HG03139 (cell line): ENCODE measurements at regions not wholly inside any gene's neighbourhood (a gene's known extent, or its start where the extent isn't known, plus 50 kb on each side); places are given as distances from the start of the nearest gene placed in this dataset.
"Not testable (repeated sequence)": the region's sequence is repeated elsewhere in the genome, so short reads cannot be mapped to it uniquely, and the experiment has no call there.

Experiments used
- ATAC-seq: cut with Tn5 transposase; IDR thresholded peaks from one replicate; pipeline ENCODE4 v1.9.1; 2021; ENCODE audit not compliant: unreplicated experiment

DNA sequence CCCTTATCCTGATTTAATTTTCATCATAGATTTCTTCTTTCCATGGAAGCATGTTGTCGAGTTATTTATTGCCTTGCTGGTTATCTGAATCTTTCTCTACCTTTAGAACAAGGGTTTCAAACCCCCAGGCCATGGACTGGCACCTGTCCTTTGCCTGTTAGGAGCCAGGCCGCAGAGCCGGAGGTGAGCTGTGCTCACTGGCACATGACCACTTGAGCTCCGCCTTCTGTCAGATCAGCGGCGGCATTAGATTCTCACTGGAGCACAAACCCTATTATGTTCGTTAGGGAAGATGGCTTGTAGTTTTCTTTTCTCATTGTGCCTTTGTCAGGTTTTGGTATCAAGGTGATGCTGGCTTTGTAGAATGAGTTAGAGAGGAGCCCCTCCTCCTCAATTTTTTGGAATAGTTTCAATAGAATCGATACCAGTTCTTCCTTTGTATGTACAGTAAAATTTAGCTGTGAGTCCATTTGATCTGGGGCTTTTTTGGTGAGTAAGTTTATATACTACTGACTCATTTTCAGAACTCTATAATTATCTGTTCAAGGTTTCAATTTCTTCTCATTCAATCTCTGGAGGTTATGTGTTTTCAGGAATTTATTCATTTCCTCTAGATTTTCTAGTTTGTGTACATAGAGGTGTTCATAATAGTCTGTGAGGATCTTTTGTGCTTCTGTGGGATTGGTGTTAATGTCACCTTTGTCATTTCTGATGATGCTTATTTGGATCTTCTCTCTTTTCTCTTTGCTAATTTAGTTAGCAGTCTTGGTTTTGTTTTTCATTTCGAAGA, 668.0 kb upstream of the FAM98A start:
- ATAC-seq, result no peak

DNA sequence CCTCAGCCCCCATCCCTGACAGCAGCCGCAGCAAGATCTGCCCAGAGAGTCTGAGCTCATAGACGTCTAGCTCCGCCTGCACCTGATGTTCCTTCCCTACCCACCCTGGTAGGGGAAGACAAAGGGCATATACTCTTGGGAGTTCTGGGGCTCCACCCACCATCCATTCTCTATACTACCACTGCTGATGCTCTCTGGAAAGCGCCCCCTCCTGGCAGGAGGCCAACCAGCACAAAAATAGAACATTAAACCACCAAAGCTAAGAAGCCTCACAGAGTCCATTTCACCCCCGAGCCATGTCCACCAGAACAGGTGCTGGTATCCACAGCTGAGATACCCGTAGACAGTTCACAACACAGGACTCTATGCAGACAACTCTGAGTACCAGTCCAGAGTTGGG, 662.6 kb upstream of the FAM98A start:
- ATAC-seq, result no peak

DNA sequence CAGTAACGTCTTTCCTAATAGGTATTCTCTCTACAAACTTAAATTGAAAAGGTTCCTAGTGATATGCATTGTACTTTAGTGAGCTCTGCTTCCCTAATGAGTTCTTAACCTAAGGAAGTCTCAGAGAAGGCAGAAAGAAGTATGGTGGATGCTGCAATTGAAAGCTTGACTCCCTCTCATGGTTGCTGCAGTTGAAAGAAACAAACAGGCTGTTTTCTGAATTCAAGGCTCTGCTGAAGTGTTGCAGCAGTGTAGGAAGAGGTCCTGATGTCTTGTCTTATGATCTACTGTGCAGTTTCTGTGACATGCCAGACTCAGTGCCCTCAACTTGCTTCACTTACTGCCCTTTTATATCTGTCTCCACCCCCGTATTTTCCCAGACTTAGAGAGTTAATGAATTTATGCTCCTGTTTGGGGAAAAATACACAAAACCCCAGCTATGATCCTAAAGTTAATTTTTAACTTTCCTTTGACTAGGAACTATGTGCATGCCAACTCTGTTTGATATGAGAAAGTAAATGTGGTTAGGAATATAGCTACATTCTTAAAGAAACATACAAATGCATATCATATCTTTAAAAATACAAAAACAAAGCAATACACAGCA, 655.3 kb upstream of the FAM98A start:
- ATAC-seq, result no peak

DNA sequence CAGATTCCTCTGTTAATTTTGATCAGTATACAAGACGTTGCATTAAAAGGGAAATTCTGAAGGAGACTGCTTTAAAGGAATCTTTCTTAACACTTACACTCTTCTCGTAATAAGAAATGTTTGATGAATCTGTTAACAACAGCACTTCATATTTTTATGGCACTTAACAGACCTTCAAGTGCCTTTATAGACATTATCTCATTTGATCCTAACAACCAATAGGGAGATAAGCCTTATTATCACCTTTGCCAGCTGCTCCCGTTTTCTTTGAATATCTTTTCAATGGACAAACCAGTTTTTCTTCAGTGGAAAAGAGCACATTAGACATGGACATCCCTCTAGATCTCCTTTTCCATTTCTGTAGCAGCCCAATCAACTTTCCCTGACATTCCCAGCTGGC, 653.0 kb upstream of the FAM98A start:
- no peak for ATAC-seq

DNA sequence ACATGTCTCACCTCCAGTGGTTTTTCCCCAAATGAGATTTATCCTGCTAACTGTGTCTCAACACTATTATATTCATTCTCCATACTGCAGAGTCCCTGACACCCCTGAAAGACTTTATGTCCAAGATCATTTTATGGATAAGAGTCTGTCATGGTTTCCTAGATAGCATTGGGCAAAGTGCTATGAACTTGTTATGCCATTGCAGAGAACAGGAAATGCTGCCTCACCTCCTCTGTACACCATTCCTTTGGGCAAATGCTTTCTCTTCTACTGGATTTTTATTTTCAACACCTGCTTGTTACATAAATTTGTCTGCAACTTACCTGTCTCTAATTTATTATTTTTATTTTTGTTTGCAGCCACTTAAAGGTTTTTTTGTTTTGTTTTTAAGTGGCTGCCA, 652.5 kb upstream of the FAM98A start:
- ATAC-seq, result no peak

DNA sequence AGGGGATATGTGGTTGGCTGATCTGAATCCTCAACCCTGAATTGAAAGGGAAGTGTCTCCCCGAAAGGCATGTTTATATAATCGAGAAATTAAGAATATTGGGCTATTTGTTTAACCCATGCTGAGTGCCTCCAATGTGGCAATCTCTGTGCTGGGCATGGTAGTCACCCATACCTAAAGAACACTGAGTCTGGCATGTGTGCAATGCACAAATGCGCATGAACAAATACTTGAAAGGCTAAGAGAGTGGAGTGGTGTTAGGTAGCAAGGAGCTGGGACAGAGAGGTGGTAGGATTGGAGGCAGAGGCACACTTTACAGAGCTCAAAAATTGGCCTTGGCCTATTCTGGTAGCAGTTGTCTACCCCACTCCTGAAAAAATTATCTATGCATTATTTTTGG, 645.1 kb upstream of the FAM98A start:
- ATAC-seq, result no peak

DNA sequence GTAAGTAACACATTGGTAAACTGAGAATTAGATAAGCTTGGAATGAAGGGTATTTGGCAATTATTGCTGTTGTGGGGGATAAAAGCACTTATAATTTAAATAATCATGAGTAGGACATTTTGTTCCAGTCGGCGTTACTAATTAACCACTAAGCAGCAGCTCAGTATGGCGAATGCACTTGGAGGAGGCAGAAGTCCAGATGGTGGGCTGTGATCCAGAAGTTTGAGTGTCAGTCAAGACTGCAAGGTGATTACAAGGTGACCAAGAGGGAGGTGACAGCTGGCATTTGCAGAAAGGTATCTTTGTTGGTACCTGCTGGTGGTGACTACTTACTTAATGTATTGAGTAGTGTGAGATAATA, 643.6 kb upstream of the FAM98A start:
- ATAC-seq, result no peak

DNA sequence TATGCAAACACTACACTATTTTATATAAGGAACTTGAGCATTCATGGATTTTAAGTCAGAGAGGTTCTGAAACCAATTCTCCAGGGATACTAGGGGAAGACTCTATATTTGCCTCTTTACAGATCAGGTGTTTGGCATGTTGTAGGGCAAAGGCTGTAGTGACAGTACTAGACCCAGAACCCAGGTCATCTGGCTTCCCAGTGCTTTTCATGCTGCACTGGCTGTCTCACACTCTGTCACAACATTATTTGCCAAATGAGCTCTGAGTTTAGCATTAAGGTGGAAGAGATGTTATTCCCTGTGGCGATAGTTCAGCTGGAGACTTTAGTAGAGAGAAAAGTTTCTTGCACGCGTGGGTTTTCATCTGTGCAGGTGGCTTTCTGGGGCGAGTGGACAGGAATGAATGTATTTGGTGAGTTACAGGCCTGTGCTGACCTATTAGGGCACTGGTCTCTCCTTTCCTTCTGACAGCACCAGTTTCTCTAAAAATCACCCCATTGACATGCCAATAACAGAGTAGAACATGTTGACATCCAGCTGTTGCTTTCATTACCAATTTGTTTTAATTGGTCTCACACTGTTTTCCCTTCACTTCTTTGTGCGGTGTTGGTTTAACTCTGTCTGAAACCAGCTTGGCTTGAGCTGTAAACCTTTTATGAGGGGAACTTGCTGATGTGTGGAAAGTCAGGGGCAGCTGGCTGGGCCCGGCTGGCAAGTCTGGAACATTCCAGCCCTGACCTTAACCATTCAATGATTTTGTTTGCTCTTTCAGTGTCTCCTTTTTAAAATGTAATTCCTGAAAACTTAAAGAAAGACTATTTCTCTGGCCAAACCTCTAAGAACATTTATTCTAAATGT, 643.0 kb upstream of the FAM98A start:
- no peak for ATAC-seq

DNA sequence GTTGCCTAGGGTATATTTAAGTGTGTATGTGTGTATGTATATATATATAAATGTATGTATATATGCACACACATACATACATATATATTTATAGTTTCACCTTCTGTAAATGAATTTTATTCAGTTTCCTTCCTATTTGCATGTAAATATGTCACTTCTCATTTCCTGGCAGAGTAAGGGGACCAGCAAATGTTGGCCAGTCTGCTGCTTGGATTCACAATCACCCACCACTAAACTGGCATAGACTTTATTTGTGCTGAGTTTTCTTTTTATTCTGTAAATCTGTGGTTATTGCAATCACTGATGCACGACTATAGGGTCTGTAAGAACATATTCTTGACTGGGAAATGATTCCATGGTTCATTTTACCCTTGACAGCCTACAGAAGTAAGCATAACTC, 640.4 kb upstream of the FAM98A start:
- ATAC-seq, result no peak

DNA sequence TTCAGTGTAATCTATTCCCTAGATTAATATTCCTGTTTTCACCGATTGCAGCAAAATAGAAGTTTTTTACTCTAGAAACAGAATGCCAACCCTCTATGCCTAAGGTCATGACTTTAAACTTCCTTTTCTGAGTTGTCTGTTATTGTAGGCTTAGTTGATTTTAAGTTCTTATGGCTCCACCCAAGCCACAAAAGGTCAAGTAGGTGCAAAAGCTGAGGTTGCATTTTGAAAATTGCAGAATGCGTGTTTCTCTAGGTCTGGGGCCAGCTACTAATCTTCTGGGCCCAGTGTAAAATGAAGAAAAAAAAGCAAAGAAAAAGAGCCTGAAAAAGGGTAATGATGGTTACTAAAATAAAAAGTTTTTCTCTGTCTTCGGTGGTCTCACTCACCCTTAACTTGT, 635.7 kb upstream of the FAM98A start:
- ATAC-seq, result no peak

DNA sequence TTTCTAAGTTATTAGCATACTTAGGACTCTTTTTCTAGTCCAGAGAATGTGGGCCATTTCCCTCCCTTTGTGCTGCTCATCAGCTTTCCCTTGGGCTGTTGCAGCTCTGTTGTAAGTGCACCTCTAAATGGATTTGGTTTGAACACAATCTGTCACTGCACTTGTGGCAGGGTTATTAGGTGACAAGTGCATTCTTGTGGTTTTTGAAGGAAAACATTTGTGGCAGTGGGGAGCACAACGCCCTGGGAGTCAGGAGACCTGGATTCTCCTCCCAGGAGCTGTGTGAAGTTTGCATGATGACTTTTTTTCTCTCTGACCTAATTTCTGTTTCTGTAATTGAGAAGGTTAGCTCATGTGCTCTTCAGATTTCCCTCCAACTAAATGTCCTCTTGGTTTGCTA, 630.9 kb upstream of the FAM98A start:
- ATAC-seq, result no peak

DNA sequence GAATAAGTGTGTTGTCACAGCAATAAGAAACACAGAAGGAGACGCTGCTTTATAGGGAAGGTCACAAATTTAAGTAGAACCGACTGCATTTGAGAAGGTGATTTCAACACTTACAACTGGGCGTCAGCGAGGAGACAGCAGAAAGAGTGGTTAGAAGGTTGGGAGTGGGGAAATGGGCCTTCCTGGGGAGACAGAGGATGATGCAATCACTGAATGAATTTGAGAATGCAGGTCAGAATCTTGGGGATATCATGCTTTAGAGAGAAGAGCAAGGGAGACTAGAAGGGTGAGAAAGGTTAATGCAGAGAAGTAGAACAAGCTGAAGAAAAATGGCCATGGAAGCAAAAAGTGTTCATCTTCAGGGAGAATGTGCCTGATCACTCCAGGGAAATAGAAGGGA, 616.1 kb upstream of the FAM98A start:
- ATAC-seq, result no peak

DNA sequence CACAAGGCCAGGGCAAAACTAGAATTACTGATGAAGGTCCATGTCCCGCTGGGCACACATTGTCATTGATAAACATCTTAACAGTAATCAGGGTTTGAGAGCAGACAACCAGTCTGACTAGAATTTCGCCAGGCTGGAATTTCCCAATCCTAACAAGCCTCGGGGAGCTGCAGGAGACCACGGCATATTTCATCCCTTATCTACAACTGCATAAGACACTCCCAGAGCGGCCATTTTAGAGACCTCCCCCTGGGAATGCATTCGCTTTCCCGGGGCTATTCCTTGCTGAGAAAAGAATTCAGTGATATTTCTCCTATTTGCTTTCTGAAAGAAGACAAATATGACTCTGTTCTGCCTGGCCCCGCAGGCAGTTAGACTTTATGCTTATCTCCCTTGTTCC, 611.3 kb upstream of the FAM98A start:
- ATAC-seq, result not testable (repeated sequence)

DNA sequence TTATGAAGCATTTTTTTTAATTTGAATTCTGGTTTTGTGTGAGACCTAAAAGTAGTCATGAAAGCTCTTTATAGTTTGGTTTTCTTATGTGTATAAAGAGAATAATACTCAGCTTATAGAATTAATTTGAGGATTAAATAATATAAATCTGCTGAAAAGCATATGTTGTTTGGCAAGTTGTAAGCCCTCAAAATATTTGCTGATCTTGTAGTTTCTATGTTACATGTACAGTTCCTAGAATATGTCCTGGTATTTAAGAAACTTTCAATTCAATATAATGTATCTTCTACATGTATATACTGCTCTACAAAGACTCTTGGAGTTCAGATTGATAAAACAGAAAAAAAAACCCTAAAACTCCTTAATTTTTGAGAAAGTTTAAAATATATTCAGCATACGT, 605.5 kb upstream of the FAM98A start:
- no peak for ATAC-seq

DNA sequence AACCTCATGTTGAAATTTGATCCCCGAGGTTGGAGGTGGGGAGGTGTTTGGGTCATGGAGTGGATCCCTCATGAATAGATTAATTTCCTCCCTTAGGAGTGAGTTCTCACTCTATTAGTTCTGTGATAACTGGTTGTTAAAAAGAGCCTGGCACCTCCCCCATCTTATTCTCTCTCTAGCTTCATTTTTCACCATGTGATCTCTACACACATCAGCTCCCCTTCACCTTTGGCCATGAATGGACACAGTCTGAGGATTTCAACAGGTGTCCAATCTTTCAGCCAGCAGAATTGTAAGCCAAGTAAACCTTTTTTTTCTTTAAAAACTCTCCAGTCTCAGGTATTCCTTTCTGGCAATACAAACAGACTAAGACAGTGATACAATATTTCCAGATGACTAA, 602.0 kb upstream of the FAM98A start:
- no peak for ATAC-seq

DNA sequence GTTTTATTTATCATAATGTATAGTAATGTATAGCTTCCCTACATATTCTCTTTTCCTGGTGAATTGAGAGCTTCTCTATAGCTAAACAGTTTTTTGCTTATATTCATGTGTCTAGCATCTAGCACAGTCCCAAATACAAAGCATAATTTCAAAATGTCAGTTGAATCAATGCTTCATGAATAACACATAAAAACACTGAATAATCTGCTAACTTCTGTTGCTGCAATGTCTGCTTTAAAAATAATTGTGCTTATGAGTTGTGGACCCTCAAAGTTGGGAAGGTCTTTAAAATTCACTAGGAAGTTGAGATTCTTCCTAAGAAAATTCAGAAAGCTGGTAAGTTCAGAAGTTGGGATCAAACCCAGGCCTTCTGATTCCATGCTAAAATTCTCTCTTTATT, 600.9 kb upstream of the FAM98A start:
- ATAC-seq, result no peak

DNA sequence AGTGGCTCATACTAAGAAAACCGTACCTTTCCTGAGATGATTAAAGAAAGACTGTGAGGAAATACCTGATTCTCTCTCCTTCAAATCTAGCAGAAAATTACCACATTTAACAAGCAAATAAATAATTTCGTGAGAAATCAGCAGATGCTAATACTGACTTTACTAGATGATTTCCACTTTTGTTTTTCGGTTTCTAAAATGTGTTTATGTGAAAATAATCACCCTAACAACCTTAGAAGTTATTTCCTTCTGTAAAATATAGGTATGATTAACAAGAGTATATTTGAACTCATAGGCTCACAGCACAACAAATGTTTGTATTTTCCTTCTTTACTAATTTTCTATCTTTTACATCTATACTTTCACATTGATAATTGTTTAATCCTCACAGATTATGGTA, 594.1 kb upstream of the FAM98A start:
- ATAC-seq, result no peak

DNA sequence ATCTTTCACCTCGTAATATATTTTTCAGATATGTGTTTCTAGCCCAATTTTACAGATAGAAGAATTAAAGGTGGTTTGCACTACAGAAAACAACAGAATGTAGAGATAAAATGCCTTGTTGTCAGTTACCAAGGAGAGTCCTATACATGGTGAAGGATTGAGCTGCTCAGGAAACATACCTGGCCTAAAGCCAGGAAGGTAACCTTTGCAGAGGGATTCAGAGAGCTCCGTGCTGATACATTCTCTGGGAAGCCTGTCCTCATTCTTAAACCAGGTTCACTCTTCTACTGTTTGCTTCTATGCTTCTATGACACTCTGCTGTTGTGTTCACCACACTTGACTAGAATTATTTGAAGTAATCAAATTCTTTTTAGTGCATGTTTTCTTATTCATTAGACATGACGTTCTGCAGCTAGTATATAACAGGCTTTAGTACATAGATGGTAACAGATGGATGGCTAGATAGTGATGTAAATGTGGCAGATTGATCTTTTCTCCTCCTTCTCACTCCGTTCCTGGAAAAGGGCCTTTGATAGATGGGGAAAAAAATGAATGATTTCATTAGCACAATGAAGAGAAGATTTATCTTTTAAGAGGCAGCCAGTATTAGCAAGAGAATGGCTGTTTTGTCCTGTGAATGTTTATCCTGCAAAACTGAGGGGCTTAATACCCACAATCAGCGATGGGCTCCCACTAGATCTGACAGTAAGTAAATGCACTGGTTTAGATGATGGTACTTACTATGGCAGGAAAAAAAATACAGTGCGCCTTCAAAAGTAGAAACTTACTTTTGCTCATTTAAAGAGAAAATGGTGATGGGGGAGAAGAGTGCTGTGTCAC, 589.6 kb upstream of the FAM98A start:
- no peak for ATAC-seq

DNA sequence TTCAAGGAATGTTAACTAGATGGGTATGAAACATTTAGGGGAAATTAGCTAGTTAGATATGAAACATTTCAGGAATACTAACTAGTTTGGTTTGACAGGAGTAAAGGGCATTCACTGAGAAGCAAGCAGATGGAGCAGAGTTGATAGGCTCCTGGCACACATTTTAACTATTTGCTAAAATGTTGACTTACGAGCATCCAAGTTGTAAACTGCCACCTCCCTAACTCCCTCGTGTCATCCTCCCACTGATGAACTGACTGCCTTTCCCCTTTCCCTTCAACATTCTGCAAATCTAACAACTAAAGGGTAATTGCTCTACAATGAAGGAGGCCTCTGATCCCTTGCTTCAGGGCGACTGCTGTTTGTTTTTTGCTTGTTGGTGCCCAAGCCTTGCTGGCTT, 580.4 kb upstream of the FAM98A start:
- no peak for ATAC-seq

DNA sequence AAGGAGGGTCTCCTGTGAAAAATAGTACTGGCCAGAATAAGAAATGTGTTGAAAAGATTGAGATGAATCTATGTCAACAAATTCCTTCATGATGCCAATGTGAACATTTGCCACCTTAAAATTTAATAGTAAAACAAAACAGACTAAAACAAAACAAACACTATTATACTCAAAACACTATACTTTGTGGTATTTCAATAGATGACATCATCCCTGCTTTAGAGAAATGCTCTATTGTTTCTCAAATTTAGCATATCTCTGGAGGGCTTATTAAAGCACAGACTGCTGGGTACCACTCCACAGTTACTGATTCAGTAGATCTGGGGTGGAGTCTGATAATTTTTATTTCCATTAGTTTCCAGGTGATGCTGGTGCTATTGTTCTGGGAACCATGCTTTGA, 579.4 kb upstream of the FAM98A start:
- ATAC-seq, result no peak

DNA sequence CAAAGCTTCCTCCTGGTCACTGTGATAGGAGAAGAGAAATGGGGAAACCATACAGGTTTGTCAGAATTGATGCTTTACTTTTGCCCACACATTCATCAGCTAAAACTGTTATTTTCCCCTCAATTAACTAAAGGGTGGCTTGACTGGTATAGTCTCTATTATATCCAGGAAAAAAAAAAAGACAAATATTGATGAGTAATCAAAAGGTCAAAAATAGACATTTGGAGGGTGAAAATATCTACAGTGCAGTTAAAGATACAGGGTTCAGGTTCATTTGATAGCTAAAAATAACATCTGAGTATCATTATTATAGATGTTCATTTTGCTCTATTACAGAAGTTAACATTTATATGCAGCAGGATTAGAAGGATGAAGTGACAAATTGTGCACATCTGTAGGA, 577.6 kb upstream of the FAM98A start:
- no peak for ATAC-seq
